Common myeloid progenitor, CD34-positive (primary cell): ENCODE measurements at regions not wholly inside any gene's neighbourhood (a gene's known extent, or its start where the extent isn't known, plus 50 kb on each side); places are given as distances from the start of the nearest gene placed in this dataset.
"Not testable (repeated sequence)": the region's sequence is repeated elsewhere in the genome, so short reads cannot be mapped to it uniquely, and the experiment has no call there.

Source experiments
- CTCF ChIA-PET: fragments of 350-600 bp; sonication (Branson Sonifier 250); formaldehyde crosslinking; loops from one replicate; lab custom pipeline; 2021; ENCODE audit warnings: antibody characterized with exemption; lab: Charles Lee
- POLR2A ChIA-PET: fragments of 350-600 bp; sonication (Branson Sonifier 250); formaldehyde crosslinking; loops from one replicate; lab custom pipeline; 2021; ENCODE audit warnings: antibody characterized with exemption; lab: Charles Lee
- DNase-seq, 3 donors: peaks; one replicate each; pipeline versions ENCODE4 v3.0.0 to v3.0.0-alpha.2; 2013
- H3K27ac ChIP-seq, 2 experiments: 1 replicate in 1 of 2; 2 replicates in 1 of 2; pipeline ENCODE4 v1.7.0; 2013; ENCODE audit warnings: inconsistent platforms in 2 of 2, low read length in 2 of 2, mild to moderate bottlenecking in 2 of 2, low read depth in 1 of 2, moderate library complexity in 1 of 2; ENCODE audit not compliant: severe bottlenecking in 2 of 2, insufficient read depth in 1 of 2, poor library complexity in 1 of 2
- H3K27me3 ChIP-seq, 5 experiments: replicated peaks in 2 of 5; 1 replicate in 3 of 5; 2 replicates in 2 of 5; pipeline versions ENCODE4 v1.6.1 to v1.7.0; 2013; ENCODE audit warnings: low read length in 4 of 5, mild to moderate bottlenecking in 2 of 5, moderate library complexity in 2 of 5, inconsistent platforms in 1 of 5; ENCODE audit not compliant: insufficient read depth in 5 of 5, control insufficient read depth in 4 of 5
- H3K36me3 ChIP-seq, 4 experiments: 1 replicate in 2 of 4; 2 replicates in 2 of 4; pipeline versions ENCODE4 v1.6.1 to v1.7.0; 2013; ENCODE audit warnings: low read length in 3 of 4, control low read depth in 1 of 4, mild to moderate bottlenecking in 1 of 4; ENCODE audit not compliant: control insufficient read depth in 4 of 4, insufficient read depth in 4 of 4
- H3K4me1 ChIP-seq, 4 experiments: 1 replicate in 3 of 4; 2 replicates in 1 of 4; pipeline versions ENCODE4 v1.6.1 to v1.7.1; 2013; ENCODE audit warnings: low read length in 3 of 4, mild to moderate bottlenecking in 3 of 4, control low read depth in 1 of 4, inconsistent platforms in 1 of 4, moderate library complexity in 1 of 4; ENCODE audit not compliant: control insufficient read depth in 4 of 4, insufficient read depth in 4 of 4; ENCODE audit errors: control extremely low read depth in 1 of 4
- H3K4me3 ChIP-seq, 7 experiments: 1 replicate in 4 of 7; 2 replicates in 3 of 7; pipeline versions ENCODE4 v1.5.1 to v1.7.0; 2013; ENCODE audit warnings: mild to moderate bottlenecking in 7 of 7, low read length in 6 of 7, moderate library complexity in 6 of 7, inconsistent platforms in 2 of 7, low read depth in 2 of 7, control low read depth in 1 of 7; ENCODE audit not compliant: insufficient read depth in 4 of 7, control insufficient read depth in 1 of 7; ENCODE audit errors: extremely low read depth in 1 of 7
- H3K9me3 ChIP-seq, 5 experiments: 1 replicate in 4 of 5; 2 replicates in 1 of 5; pipeline versions ENCODE4 v1.6.1 to v1.7.1; 2013; ENCODE audit warnings: low read length in 4 of 5, mild to moderate bottlenecking in 2 of 5, inconsistent platforms in 1 of 5, low read depth in 1 of 5, moderate library complexity in 1 of 5; ENCODE audit not compliant: control insufficient read depth in 4 of 5, insufficient read depth in 2 of 5; ENCODE audit errors: control extremely low read depth in 1 of 5
- WGBS: methylation state at CpG from one replicate; pipeline ENCODE4 v1.1.5; 2013; ENCODE audit not compliant: insufficient coverage; 5-methylcytosine and 5-hydroxymethylcytosine counted together

DNA sequence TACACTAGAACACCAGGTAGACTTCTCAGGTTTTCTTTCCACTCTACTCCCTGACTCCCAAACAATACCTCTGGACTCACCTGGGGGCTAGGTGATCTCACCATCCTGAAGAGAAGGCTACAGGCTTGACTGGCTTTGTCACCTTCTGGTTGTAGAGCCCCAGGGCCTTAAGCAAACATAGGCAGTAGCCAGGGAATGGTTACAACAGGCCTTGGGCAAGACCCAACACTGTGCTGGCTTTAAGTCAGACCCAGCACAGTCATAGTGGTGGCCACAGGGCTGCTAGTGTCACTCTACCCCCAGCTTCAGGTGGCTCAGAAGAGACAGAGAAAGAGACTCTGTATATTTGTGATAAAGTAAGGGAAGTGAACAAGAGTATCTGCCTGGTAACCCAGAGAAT, 118.1 kb upstream of the EMCN start:
- ChIA-PET POLR2A (no interaction called here), CTCF (no interaction called here)
- no peak for DNase-seq

DNA sequence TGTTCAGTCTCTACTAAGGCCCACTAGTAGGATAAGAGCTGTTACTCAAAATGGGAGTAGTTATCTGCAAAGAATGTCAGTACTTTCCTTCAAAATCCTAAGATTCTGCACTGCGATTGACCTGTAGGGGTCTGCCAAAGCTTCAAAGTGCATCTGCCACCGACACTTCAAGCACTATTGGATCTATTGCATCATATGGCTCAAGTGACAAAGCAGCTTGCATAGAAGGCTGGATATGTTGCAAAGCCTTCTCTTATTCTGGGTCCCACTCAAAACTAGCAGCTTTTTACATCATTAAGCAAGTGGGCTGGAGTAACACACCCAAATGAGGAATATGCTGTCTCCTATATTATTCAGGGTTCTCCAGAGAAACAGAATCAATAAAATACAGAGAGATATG, 115.4 kb upstream of the EMCN start:
- DNase-seq: no peak
- Histone ChIP-seq H3K9me3 (peaks cover 0 to 3% (median 0%) of the 10 kb centered on the region in 5 experiments), H3K27ac (no peak overlapping the region), H3K27me3 (no peaks in the 10 kb centered on the region), H3K4me1 (no peaks in the 10 kb centered on the region), H3K36me3 (no peaks in the 10 kb centered on the region), H3K4me3 (no peak overlapping the region)
- CTCF ChIA-PET: no interaction called here
- POLR2A ChIA-PET: no interaction called here
- WGBS: 100% methylated on average over 2 of the region's 2 CpGs

More for the DNA sequence above, 118.1 kb upstream of the EMCN start:
- Histone ChIP-seq H3K9me3 (peaks cover 0 to 3% (median 0%) of the 10 kb centered on the region in 5 experiments), H3K4me3 (no peak overlapping the region), H3K4me1 (no peaks in the 10 kb centered on the region), H3K27me3 (no peaks in the 10 kb centered on the region), H3K27ac (no peak overlapping the region), H3K36me3 (no peaks in the 10 kb centered on the region)

DNA sequence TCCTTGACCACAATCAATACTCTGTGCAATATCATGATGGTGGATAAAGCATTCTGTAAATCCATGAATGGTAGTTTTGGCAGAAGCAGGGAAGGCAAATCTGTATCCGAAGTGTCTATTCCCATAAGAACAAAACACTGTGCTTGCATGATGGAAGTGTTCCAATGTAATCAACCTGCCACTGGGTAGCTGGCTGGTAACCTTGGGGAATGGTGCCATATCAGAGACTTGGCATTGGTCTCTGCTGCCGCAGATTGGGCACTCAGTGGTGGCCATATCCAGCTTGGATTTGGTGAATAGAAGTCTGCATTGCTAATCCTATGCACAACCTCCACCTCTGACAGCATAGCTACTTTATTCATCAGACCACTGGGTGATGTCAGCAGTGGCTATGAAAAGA, 114.3 kb upstream of the EMCN start:
- WGBS: 100% methylated on average over 1 of the region's 2 CpGs
- CTCF ChIA-PET: no interaction called here

DNA sequence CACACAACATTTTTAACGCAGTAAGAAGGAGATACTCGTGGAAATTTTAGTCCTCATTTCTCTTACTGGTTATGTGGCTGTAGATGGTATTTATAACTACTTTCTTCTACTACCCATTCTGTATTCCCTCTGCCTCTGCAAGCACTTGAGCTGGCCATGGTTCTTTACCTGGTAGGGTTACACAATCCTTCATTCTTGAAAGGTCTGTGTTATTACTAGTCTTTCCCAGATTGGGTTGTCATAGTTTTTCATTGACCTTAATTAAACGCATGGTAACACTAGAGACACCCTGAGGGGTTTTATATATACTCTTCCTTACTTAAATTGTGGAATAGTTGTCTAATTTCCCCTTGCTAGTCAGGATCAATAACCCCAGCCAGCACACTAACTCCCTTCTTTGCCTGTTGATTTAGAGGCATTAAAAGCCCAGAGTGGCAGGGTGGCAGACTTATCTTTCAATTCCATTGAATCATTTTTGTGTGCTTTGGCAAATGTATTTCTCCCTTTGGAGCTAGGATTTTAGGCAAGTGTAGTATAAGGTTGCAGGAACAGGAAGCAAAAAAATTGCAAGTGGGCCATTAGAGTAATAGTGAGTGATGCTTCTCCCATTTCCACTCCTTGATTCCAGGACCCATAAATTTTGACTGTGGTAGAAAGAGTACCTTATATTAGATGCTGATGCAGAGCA, 113.6 kb upstream of the EMCN start:
- peaks cover 0 to 3% (median 0%) of the 10 kb centered on the region in 5 experiments for H3K9me3 ChIP-seq
- no peaks in the 10 kb centered on the region for H3K36me3 ChIP-seq
- H3K27ac ChIP-seq: no peak overlapping the region
- no CpG with 5 or more reads among the region's 3 CpGs for WGBS
- no peak for DNase-seq
- no peak overlapping the region for H3K4me3 ChIP-seq
- ChIA-PET CTCF (no interaction called here), POLR2A (interaction anchor here (0.6 kb wide), 1 partner anchor 69 kb away, joined by 3 read pairs; no protein-coding TSS in a partner anchor)
- no peaks in the 10 kb centered on the region for H3K4me1 ChIP-seq
- no peaks in the 10 kb centered on the region for H3K27me3 ChIP-seq

More for the DNA sequence above, 114.3 kb upstream of the EMCN start:
- H3K27ac ChIP-seq: no peak overlapping the region
- DNase-seq: no peak
- no peaks in the 10 kb centered on the region for H3K36me3 ChIP-seq
- peaks cover 0 to 3% (median 0%) of the 10 kb centered on the region in 5 experiments for H3K9me3 ChIP-seq
- POLR2A ChIA-PET: interaction anchor here (0.6 kb wide), 1 partner anchor 68 kb away, joined by 3 read pairs; no protein-coding TSS in a partner anchor
- no peaks in the 10 kb centered on the region for H3K4me1 ChIP-seq
- no peaks in the 10 kb centered on the region for H3K27me3 ChIP-seq
- no peak overlapping the region for H3K4me3 ChIP-seq

- DNase-seq: no peak
- ChIA-PET CTCF (no interaction called here), POLR2A (no interaction called here)
- Histone ChIP-seq H3K9me3 (peaks cover 0 to 9% (median 0%) of the 10 kb centered on the region in 5 experiments), H3K27me3 (no peaks in the 10 kb centered on the region), H3K36me3 (no peaks in the 10 kb centered on the region), H3K4me1 (no peaks in the 10 kb centered on the region), H3K27ac (no peak overlapping the region), H3K4me3 (no peak overlapping the region)
These were observed 112.5 kb upstream of the EMCN start for GRCh38 chr4:100630341-100630740.

- 100% methylated on average over 1 of the region's 1 CpG for WGBS
- Histone ChIP-seq H3K9me3 (peaks cover 0 to 1% (median 0%) of the 10 kb centered on the region in 5 experiments), H3K27me3 (no peaks in the 10 kb centered on the region), H3K27ac (no peak overlapping the region), H3K4me3 (no peak overlapping the region), H3K4me1 (no peaks in the 10 kb centered on the region), H3K36me3 (no peaks in the 10 kb centered on the region)
- ChIA-PET POLR2A (no interaction called here), CTCF (no interaction called here)
- DNase-seq: no peak
These were observed 92.0 kb upstream of the EMCN start for GRCh38 chr4:100609810-100610209.

DNA sequence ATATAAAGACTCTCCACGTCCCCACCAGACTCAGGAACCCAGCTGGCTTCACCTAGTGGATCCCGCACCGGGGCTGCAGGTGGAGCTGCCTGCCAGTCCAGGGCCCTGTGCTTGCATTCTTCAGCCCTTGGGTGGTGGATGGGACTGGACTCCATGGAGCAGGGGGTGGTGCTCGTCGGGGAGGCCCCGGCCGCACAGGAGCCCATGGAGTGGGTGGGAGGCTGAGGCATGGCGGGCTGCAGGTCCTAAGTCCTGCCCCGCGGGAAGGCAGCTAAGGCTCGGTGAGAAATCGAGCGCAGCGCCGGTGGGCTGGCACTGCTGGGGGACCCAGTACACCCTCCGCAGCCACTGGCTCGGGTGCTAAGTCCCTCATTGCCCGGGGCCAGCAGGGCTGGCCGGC, 90.8 kb upstream of the EMCN start:
- POLR2A ChIA-PET, H3K4me1 ChIP-seq, H3K27me3 ChIP-seq, H3K9me3 ChIP-seq, CTCF ChIA-PET, H3K36me3 ChIP-seq, H3K4me3 ChIP-seq, H3K27ac ChIP-seq, DNase-seq: not testable (repeated sequence)
- WGBS: 96% methylated on average over 3 of the region's 19 CpGs
